Naive B cell (primary cell): ENCODE measurements at regions not wholly inside any gene's neighbourhood (a gene's known extent, or its start where the extent isn't known, plus 50 kb on each side); places are given as distances from the start of the nearest gene placed in this dataset.

ENCODE experiments used
- ATAC-seq, 2 donors: fragments of 150-1000 bp; cut with Tn5 transposase; 2 replicates each; pipeline ENCODE4 v1.10.0; 2021; ENCODE audit warnings: low read depth in 2 of 2, mild to moderate bottlenecking in 2 of 2, moderate library complexity in 2 of 2
- DNase-seq: peaks from one replicate; pipeline ENCODE4 v3.0.0; 2022
- H3K27ac Mint-ChIP-seq, 6 donors: one replicate each; pipeline ENCODE4 v1.8.0; 2020 to 2022; ENCODE audit warnings: mild to moderate bottlenecking in 6 of 6, mixed read lengths in 6 of 6, moderate library complexity in 5 of 6, inconsistent platforms in 2 of 6
- H3K27me3 Mint-ChIP-seq, 3 donors: one replicate each; pipeline ENCODE4 v1.8.0; 2021 to 2022; ENCODE audit warnings: mixed read lengths in 3 of 3, mild to moderate bottlenecking in 1 of 3
- H3K36me3 Mint-ChIP-seq, 2 donors: one replicate each; pipeline ENCODE4 v1.8.0; 2020 to 2022; ENCODE audit warnings: mixed read lengths in 2 of 2, inconsistent platforms in 1 of 2, mild to moderate bottlenecking in 1 of 2
- H3K4me1 Mint-ChIP-seq, 3 donors: one replicate each; pipeline ENCODE4 v1.8.0; 2020 to 2022; ENCODE audit warnings: mixed read lengths in 3 of 3, inconsistent platforms in 1 of 3, mild to moderate bottlenecking in 1 of 3, moderate library complexity in 1 of 3
- H3K4me3 Mint-ChIP-seq, 8 donors: one replicate each; pipeline ENCODE4 v1.8.0; 2020 to 2022; ENCODE audit warnings: mild to moderate bottlenecking in 8 of 8, mixed read lengths in 8 of 8, moderate library complexity in 8 of 8, inconsistent platforms in 2 of 8
- H3K9me3 Mint-ChIP-seq, 7 donors: one replicate each; pipeline ENCODE4 v1.8.0; 2020 to 2022; ENCODE audit warnings: mixed read lengths in 7 of 7, mild to moderate bottlenecking in 5 of 7, inconsistent platforms in 2 of 7, moderate library complexity in 1 of 7

GRCh38 chr6:2376429-2377355, 131.3 kb upstream of the GMDS start:
- H3K9me3 Mint-ChIP-seq: peaks cover 0 to 6% (median 0%) of the 10 kb centered on the region in 7 donors
- H3K4me1 Mint-ChIP-seq: peaks cover 4 to 8% (median 5%) of the 10 kb centered on the region in 3 donors
- H3K36me3 Mint-ChIP-seq: no peaks in the 10 kb centered on the region
- no peak overlapping the region for H3K27ac Mint-ChIP-seq
- no peak overlapping the region for H3K4me3 Mint-ChIP-seq
- H3K27me3 Mint-ChIP-seq: no peaks in the 10 kb centered on the region
- ATAC-seq (no peak), DNase-seq (no peak)

- H3K36me3 Mint-ChIP-seq: no peaks in the 10 kb centered on the region
- peaks cover 0 to 6% (median 0%) of the 10 kb centered on the region in 7 donors for H3K9me3 Mint-ChIP-seq
- peaks cover 4 to 8% (median 5%) of the 10 kb centered on the region in 3 donors for H3K4me1 Mint-ChIP-seq
Measured at GRCh38 chr6:2375443-2375842, 130.0 kb upstream of the GMDS start.

GRCh38 chr6:2369606-2370005, 124.2 kb upstream of the GMDS start:
- H3K9me3 Mint-ChIP-seq: peaks cover 0 to 1% (median 0%) of the 10 kb centered on the region in 7 donors
- no peak overlapping the region for H3K27ac Mint-ChIP-seq
- DNase-seq: no peak
- H3K4me1 Mint-ChIP-seq: no peaks in the 10 kb centered on the region
- H3K36me3 Mint-ChIP-seq: no peaks in the 10 kb centered on the region
- H3K4me3 Mint-ChIP-seq: no peak overlapping the region
- H3K27me3 Mint-ChIP-seq: no peaks in the 10 kb centered on the region
- ATAC-seq: no peak

More at GRCh38 chr6:2375443-2375842, 130.0 kb upstream of the GMDS start:
- Mint-ChIP-seq H3K27ac (peak overlapping the region in 2 of 6 donors; percentile 38 to 84), H3K27me3 (no peaks in the 10 kb centered on the region), H3K4me3 (no peak overlapping the region)
- no peak for ATAC-seq
- DNase-seq: no peak

- Mint-ChIP-seq H3K9me3 (peaks cover 0 to 3% (median 0%) of the 10 kb centered on the region in 7 donors), H3K36me3 (peaks cover 14 to 25% of the 10 kb centered on the region in 2 donors), H3K4me3 (no peak overlapping the region), H3K4me1 (peaks cover 0 to 2% (median 0%) of the 10 kb centered on the region in 3 donors), H3K27ac (no peak overlapping the region), H3K27me3 (no peaks in the 10 kb centered on the region)
- ATAC-seq: no peak
- DNase-seq: no peak
Measured at GRCh38 chr6:2363211-2363610, 117.8 kb upstream of the GMDS start.

DNA sequence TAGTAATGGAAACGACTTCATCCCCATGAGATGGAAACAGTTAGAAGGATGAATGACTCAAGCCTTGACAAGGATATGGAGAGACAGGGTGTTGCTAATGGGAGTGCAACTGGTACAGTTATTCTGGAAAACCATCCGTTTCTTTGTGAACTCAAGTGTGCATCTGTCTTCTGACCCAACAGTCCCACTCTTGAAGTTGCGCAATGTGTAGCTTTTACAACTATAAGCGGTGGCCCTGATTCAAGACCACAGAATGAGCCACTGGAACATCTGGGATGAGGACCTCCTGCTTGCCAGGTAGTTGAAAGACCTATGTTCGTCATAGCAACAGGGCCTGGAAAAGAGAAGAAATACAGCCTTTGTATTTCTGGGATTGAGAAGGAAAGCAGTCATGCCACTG, 115.8 kb upstream of the GMDS start:
- Mint-ChIP-seq H3K9me3 (peaks cover 0 to 3% (median 0%) of the 10 kb centered on the region in 7 donors), H3K36me3 (peaks cover 15 to 28% of the 10 kb centered on the region in 2 donors), H3K27me3 (no peaks in the 10 kb centered on the region), H3K4me3 (no peak overlapping the region), H3K27ac (no peak overlapping the region), H3K4me1 (peaks cover 0 to 4% (median 0%) of the 10 kb centered on the region in 3 donors)
- ATAC-seq: no peak
- DNase-seq: no peak

DNA sequence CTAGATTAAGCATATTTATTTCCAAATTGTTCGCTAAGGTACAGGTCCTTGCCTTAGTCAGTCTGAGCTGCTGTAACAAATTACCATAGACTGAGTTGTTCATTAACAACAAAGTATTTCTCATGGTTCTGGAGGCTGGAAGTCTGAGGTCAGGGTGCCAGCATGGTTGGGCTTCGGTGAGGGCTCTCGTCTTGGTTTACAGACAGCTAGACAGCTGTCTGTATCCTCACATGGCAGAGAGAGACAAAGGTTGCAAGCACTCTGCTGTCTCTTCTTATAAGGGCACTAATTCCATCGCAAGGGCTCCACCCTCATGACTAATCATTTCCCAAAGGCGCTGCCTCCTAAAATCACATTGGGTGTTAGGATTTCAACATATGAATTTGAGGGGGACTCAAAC, 115.3 kb upstream of the GMDS start:
- H3K4me1 Mint-ChIP-seq: peaks cover 0 to 4% (median 0%) of the 10 kb centered on the region in 3 donors
- H3K27ac Mint-ChIP-seq: no peak overlapping the region

DNA sequence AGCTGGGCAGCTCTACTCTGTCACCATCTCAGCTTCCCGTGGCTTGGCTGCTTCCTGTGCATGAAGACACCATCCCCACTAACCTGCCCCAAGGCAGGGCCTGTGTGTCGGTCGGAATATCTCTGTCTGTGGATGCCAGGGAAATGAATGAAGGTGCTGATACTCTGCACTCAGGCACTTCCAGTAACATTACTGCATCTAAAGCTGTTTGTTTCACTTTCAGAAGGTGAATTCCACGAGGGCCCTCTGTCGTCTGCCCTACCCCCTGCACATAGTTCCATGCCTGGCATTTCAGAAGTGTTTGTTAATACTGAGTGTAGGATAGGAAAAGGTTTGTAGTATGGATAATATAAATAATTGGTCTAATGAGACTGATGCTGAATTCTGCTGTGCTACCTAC, 114.7 kb upstream of the GMDS start:
- Mint-ChIP-seq H3K27me3 (no peaks in the 10 kb centered on the region), H3K9me3 (peaks cover 0 to 3% (median 0%) of the 10 kb centered on the region in 7 donors), H3K4me1 (peaks cover 0 to 4% (median 0%) of the 10 kb centered on the region in 3 donors), H3K27ac (no peak overlapping the region), H3K36me3 (peaks cover 15 to 28% of the 10 kb centered on the region in 2 donors), H3K4me3 (no peak overlapping the region)
- DNase-seq (no peak), ATAC-seq (no peak)

More for the DNA sequence above, 115.3 kb upstream of the GMDS start:
- Mint-ChIP-seq H3K9me3 (peaks cover 0 to 3% (median 0%) of the 10 kb centered on the region in 7 donors), H3K27me3 (no peaks in the 10 kb centered on the region), H3K4me3 (peak overlapping the region in 1 of 8 donors; percentile 5), H3K36me3 (peaks cover 15 to 28% of the 10 kb centered on the region in 2 donors)
- DNase-seq: no peak
- ATAC-seq: no peak

DNA sequence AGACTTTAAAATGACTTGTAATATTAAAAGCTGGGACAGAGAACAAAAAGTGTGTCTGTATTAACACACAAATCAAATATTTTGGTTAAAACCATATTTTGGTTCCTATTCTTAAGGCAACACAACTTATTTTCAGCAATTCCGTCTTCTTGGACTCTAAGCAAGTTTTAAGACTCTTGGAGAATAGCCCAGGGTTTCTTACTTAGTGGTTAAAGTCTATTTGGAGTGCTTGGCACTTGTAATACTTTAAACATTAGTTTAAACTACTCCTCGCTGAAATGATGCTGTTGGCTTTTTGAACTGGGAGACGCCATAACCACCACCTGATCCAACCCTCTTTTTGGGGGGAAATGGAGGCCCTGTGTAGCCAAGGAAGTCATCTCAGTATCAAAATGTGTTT, 109.7 kb upstream of the GMDS start:
- no peak overlapping the region for H3K4me3 Mint-ChIP-seq
- H3K27me3 Mint-ChIP-seq: no peaks in the 10 kb centered on the region
- H3K4me1 Mint-ChIP-seq: peaks cover 0 to 4% (median 0%) of the 10 kb centered on the region in 3 donors
- DNase-seq (no peak), ATAC-seq (no peak)
- H3K9me3 Mint-ChIP-seq: no peaks in the 10 kb centered on the region
- peaks cover 5 to 19% of the 10 kb centered on the region in 2 donors for H3K36me3 Mint-ChIP-seq
- H3K27ac Mint-ChIP-seq: no peak overlapping the region

DNA sequence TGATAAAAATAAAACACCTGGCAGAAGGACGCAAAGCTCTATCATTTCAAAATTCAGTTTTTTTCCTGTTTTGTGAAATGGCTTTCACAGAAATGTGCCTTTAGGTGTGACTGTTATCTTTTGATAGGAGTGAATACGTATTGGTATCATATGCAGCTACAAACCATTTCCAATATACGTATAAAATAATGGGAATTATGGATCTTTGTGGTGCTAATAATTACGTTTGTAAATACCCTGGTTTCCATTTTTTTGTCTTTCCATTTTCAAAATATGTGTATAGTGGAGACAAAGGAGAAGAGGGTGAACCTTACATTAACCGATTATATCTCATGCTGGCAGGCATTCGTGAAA, 108.7 kb upstream of the GMDS start:
- Mint-ChIP-seq H3K27me3 (no peaks in the 10 kb centered on the region), H3K4me3 (no peak overlapping the region), H3K9me3 (no peaks in the 10 kb centered on the region), H3K36me3 (peaks cover 5 to 11% of the 10 kb centered on the region in 2 donors), H3K27ac (no peak overlapping the region), H3K4me1 (peaks cover 0 to 4% (median 0%) of the 10 kb centered on the region in 3 donors)
- DNase-seq (no peak), ATAC-seq (no peak)

- Mint-ChIP-seq H3K27ac (peak overlapping the region in 1 of 6 donors; percentile 72), H3K4me3 (no peak overlapping the region), H3K9me3 (no peaks in the 10 kb centered on the region), H3K27me3 (no peaks in the 10 kb centered on the region), H3K4me1 (peaks cover 0 to 4% (median 0%) of the 10 kb centered on the region in 3 donors), H3K36me3 (peaks cover 5 to 7% of the 10 kb centered on the region in 2 donors)
- DNase-seq (peak; percentile 43), ATAC-seq (no peak)
Measured at GRCh38 chr6:2353412-2354137, 108.2 kb upstream of the GMDS start.

- H3K4me1 Mint-ChIP-seq: no peaks in the 10 kb centered on the region
- H3K27me3 Mint-ChIP-seq: no peaks in the 10 kb centered on the region
- no peak overlapping the region for H3K4me3 Mint-ChIP-seq
- ATAC-seq (no peak), DNase-seq (no peak)
- H3K27ac Mint-ChIP-seq: no peak overlapping the region
- peaks cover 0 to 2% of the 10 kb centered on the region in 2 donors for H3K36me3 Mint-ChIP-seq
- peaks cover 0 to under 1% (median 0%) of the 10 kb centered on the region in 7 donors for H3K9me3 Mint-ChIP-seq
Measured at GRCh38 chr6:2351807-2352431, 106.5 kb upstream of the GMDS start.

- no peak overlapping the region for H3K27ac Mint-ChIP-seq
- H3K27me3 Mint-ChIP-seq: no peaks in the 10 kb centered on the region
- H3K36me3 Mint-ChIP-seq: peaks cover 0 to 7% of the 10 kb centered on the region in 2 donors
- no peaks in the 10 kb centered on the region for H3K4me1 Mint-ChIP-seq
- H3K4me3 Mint-ChIP-seq: no peak overlapping the region
- H3K9me3 Mint-ChIP-seq: peaks cover 0 to 4% (median 0%) of the 10 kb centered on the region in 7 donors
- no peak for ATAC-seq
- DNase-seq: no peak
Measured at GRCh38 chr6:2351090-2351489, 105.7 kb upstream of the GMDS start.

DNA sequence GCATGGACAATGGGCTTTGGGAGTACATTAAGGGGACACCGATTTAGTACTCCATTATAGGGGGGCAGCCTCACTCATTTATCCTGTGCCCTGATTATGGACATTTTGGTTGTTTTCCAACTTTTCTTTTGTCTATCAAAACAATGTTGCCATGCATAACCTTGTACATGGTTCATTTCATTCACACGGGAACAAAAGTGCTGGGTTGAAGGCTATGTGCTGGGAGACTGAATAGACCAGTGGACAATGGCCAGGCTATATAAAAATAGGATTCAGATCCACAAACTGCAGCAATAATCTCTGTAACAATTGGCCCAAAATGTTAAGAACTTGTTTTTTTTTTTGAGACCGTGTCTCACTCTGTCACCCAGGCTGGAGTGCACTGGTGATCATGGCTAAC, 100.7 kb upstream of the GMDS start:
- peak overlapping the region in 1 of 8 donors; percentile 21 for H3K4me3 Mint-ChIP-seq

More for the DNA sequence above, 100.7 kb upstream of the GMDS start:
- DNase-seq (no peak), ATAC-seq (no peak)
- H3K27ac Mint-ChIP-seq: no peak overlapping the region
- no peaks in the 10 kb centered on the region for H3K27me3 Mint-ChIP-seq
- peaks cover 10 to 20% of the 10 kb centered on the region in 2 donors for H3K36me3 Mint-ChIP-seq
- no peaks in the 10 kb centered on the region for H3K4me1 Mint-ChIP-seq
- H3K9me3 Mint-ChIP-seq: peaks cover 9 to 25% (median 15%) of the 10 kb centered on the region in 7 donors
